ENCODE measurements at regions not wholly inside any gene's neighbourhood (a gene's known extent, or its start where the extent isn't known, plus 50 kb on each side); places are given as distances from the start of the nearest gene placed in this dataset.

DNA sequence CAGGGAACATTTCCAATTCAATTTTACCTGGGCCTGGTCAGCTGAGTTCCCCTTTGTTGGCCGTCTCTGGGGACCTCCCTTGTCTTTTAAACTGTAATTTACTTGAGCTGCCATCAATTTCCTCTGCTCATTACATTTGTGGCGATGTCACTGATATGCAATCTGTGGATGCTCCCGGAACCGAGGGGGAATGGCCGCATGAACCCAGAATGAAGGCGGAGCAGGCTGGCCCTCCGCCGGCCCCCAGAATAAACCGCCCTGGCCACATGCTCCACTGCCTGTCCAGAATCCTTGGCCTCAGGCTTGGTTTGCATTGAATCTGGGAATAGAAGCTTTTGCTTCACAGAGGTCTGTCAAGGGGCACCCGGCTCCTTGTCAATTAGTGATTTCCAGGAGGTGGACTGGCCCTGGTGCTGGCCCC lies 276.8 kb downstream of the TEX29 start:
- peak; percentile 32 for DNase-seq

DNA sequence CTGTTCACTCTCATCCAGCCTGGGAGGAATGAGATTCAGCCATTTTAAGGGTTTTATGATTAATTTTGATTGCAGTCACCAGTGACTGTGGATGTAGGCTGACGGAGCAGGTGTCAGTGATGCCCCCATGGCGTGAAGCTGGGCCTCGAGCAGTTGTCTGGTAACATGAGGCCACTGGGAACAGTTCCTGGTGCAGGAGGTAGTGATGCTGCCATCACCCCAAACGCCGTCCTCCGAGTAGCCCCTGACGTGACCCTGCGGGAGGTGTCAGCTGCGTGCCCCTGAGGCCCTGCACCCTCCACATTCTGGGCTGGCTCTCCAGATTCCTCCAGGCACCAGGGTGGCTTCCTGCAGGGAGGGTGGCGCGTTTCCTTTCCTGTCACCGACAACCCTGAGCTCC lies 277.2 kb downstream of the TEX29 start:
- DNase-seq: no peak

DNA sequence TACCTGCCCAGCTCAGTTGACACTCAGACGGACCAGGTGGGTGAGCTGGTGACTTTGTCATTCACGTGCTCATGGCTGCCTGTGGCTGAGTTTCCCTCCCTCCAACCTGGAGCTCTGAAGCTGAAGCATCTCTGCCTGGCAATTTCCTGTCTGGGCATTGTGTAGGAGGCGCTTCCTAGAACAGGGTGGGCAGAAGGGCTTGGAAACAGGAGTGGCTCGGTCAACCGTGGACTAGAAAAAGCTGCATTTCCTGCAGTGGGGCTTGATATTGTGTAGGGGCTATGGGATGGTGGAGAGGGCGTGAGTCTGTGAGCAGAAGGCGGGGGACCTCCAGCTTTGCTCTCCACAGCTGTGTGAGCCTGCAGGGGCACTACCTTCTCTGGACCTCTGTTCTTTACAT lies 278.3 kb downstream of the TEX29 start:
- DNase-seq: no peak

DNA sequence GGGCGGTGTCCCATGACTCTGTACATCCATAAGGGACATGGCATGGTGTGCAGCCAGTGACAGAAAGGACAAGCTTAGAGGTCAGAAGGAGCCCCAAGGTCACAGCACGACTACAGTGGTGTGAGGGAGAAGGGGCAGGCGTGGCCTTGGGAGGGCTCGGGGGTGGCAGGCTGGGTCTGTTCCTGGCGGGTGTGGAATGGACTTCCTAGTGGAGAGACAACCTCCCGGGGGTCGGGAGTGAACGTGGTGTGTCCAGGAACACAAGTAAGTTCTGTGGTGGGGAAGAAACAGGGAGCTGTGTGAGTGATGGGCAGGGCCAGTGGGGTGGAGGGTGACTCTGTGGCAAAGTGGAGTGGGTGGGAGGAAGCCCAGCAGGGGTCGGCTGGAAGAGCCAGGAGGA lies 279.3 kb downstream of the TEX29 start:
- DNase-seq: no peak

DNA sequence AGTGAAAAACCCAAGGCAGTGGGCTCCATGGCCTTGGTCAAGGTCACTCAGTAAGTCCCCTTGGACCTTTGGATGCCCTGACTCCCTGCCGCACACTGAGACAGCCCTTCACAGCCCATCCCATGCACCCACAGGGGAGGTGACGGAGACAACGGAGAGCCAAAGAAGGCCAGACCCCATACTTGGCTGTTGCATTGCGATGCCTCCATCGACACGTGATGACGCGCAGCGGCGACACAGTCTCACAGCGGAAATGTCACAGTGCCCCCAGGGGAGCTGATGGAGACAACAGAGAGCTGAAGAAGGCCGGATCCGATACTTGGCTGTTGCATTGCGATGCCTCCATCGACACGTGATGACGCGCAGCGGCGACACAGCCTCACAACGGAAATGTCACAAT lies 282.4 kb downstream of the TEX29 start:
- no peak for DNase-seq

DNA sequence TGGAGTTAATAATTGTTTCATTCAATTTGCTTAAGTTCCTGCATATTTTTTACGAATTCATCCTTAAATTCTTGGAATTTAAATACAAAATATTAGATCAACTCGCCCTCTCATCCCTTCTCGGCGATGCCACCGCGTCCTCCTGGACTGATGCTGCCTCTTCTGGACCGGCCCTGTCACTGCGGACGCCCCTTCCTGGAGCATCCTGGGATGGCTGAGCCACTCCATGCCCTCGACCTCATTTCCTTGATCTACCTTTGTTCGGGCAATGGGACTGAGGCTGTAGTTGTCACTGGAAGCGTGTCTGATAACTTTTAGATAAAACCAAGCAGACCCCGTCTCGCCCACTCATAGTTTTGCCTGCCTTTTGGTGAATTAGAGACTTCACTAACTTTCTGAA lies 283.7 kb downstream of the TEX29 start:
- DNase-seq: no peak

DNA sequence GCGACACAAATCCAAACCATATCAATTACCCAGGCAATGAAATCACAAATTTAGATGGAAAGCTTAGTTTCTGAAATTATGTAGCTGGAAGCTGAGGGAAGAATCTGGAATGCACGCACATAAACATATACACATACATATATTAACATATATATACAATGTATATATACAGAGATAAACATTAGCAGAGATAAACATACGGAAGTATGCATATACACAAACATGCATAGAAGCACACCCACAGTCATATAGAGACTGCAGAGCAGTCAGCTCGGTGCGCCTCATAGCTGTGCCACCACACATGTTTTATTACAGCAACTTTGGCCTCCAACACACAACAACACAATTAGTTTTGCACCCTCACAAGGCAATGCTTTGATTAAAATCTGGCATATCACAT lies 288.1 kb downstream of the TEX29 start:
- no peak for DNase-seq

DNA sequence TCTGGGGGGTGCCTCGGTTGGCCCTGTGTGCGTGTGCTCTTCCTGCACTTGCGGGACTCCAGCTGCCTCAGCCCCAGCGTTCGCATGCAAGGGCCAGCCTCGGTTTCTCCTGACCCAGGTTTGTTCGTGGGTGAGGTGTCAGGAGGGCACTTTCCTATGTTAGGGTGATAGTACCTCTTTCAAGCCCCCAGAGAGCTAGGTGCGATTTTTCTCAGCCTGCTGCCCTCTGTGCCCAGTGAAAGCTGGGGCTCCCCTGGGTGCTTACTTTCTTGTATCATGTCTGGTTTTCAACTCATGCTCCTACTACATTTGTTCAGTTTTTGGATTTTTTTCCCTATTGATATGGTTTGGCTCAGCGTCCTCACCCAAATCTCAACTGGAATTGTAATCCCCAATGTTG lies 289.2 kb downstream of the TEX29 start:
- no peak for DNase-seq

DNA sequence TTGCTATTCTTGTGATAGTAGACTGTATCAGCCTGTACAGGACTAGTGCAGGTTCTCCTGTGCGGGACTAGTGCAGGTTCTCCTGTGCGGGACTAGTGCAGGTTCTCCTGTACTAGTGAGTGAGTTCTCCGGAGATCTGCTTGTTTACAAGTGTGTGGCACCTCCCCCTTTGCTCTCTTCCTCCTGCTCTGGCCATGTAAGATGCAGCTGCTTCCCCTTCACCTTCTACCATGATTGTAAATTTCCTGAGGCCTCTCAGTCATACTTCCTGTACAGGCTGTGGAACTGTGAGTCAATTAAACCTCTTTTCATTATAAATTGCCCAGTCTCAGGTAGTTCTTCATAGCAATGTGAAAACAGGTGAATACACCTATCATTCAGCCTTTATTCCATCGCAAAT lies 289.6 kb downstream of the TEX29 start:
- peak; percentile 21 for DNase-seq

DNA sequence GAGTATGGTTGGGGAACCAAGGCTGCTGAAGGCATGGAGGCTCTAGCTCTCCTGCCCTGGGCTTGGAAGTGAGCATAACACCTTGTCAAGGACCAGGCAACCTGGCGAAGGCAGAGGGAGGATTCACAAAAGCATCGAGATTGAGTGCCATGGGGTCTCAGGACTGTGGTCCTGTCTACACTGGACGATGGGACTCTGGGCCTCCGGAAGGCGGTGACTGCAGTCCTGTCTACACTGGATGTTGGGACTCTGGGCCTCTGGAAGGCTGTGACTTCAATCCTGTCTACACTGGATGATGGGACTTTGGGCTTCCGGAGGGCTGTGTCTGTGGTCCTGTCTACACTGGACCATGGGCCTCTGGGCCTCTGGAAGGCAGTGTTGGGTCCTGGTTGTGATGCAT lies 290.4 kb downstream of the TEX29 start:
- DNase-seq: no peak

DNA sequence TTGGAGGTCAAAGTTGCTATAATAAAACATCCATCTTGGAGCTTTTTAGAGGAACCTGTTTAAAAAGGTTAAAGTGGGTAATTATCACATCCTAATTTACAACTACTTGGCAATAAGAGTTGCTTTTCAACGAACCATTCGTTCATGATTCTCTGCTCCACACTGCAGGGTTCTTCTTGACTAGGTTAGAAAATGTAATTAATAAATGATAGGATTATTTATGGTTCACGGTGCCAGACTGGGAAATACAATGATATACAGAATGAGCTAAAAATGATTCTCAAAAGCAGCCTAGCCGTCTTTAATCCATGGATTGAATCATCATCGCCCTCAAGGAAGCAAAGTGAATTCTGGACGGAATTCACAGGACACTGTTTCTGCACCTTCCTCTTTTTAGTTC lies 291.2 kb downstream of the TEX29 start:
- no peak for DNase-seq

DNA sequence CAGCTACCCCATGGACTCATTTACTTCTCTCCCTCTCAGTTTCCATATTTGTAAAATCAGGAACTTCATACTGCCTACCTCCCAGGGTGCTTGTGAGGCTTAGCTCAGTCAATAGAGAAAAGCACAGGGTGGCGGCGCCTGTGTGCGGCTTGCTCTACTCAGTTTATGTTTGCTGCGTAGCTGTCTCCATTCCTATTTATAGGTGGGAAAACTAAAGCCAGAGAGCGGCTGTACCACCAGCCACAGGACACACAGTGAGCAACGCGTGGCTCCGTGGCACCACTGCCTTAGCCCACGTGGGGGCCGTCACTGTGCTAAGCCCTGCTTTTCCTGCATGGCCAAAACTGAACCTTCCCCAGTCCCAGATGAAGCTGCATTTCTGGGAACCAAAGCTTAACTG lies 292.4 kb downstream of the TEX29 start:
- no peak for DNase-seq

DNA sequence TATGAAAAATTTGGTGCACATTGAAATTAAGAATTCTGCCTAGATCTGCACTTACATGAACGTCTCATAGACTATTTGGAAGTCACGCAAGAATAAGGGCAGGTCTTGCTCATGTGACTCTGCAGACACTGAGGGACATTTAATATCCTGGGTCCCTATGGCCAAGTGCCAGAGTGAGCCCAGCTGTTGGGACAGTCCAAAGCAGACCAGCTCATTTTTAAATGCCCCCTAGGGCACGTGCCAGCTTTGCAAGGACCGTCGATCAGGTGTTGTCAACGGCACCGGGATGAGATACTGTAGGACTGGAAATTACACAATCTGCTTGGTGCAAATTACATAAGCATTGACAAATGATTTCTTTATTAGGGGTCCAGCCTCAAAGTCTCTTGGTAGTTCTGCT lies 293.6 kb downstream of the TEX29 start:
- DNase-seq: no peak

DNA sequence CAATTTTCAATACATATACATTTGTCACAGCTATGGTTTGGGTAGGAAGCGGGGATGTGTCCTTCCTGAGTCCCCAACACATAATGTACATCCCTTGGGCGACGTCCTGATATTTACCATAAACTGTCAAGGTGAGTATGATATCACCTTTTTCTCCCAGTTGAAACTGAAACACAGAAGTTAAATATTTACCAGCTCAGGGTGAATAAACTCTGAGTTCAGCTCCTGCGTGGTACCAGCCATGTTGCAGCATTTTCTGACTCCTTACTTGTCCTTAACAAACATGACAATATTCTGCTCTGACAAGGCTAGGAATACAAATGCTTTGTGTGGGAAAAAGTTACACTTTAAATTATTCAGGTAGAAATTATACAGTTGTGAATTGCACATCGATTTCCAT lies 294.2 kb downstream of the TEX29 start:
- no peak for DNase-seq

DNA sequence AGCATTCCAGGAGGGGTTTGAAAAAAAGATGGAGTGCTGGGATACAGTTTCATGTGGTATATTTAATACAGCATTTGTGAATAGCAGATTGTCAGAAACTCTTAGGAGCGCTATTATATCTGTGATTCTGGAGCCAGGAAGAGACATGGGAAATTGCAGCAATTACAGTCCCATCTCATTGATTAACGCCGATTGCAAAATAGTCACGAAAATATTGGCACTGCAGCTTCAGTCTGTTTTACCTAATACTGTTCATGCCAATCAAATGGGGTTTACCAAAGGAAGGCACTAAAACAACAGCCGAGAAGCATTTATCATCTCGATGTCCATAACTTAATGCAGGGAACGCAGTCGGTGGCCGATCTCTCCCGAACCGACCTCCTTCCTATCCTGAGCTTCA lies 295.8 kb downstream of the TEX29 start:
- no peak for DNase-seq

DNA sequence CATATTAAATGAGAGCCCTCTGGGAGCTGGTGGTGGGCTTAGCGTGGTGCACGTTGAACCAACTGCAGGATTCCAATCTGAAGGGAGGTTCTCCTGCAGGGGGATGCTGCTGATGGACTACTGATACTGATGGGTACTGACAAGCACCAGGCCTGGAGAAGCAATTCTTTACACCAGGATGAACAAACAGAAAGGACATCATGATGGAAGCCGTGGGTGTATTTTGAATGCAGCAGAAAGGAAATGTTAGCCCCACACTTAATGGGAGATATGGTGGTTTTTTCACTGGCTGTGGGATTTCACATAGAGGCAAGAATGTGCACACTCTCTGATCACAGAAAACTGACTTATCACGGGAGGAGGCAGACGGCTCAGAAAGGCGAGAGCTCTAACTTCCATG lies 299.7 kb downstream of the TEX29 start:
- DNase-seq: no peak

DNA sequence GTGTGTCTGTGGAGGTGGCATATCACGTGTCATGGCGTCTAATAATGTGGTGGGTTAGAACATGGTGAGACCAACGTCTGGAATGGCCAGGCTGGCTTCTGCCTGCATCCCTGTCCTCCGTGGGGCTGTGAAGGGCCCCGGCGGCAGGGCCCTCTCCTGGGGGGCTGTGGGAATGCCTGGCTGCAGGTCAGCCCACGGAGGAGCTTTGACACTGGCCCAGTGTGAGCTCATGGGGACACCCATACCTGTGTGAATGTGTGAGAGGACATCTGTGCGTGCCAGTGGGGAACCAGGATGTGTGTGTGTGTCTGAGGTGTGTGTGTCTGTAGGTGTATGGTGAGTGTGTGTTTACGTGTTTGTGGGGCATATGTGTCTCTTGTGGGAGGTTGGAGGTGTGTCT lies 300.1 kb downstream of the TEX29 start:
- DNase-seq: no peak

DNA sequence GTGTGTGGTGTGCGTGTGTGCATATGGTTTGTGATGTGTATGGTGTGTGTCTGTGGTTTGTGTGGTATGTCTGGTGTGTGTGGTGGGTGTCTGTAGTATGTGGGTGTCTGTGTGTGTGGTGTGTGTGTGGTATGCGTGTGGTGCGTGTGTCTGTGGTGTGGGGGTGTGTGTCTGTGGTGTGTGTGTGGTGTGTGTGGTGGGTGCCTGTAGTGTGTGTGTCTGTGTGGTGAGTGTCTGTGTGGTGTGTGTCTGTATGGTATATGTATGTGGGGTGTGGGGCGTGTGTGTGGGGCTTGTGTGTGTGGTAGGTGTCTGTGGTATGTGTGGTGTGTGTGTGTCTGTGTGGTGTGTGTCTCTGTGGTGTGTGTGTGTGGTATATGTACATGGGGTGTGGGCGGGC lies 300.7 kb downstream of the TEX29 start:
- no peak for DNase-seq

DNA sequence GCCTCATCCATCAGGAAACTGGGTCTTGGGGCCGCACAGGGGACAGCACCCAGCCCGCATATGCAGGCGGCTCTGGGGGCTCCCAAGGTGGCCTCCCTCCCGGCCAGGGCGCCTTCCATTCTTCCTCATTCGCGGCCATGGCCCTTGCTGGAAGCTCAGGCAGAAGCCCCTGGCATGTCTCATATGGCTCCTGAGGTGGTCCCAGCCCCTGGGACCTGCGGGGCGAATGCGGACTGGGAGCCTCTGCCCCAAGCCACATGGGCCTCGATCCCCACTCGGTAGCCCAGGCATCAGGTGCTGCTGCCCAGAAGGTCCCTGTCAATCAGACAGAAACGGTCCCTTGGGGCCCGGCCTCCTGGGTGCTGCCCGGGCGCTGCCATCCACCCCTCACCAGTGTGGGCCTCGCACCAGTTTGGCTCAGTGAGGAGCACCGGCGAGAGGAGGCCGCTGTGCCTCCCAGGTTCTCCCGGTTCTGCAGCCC lies 301.6 kb downstream of the TEX29 start:
- DNase-seq: no peak

DNA sequence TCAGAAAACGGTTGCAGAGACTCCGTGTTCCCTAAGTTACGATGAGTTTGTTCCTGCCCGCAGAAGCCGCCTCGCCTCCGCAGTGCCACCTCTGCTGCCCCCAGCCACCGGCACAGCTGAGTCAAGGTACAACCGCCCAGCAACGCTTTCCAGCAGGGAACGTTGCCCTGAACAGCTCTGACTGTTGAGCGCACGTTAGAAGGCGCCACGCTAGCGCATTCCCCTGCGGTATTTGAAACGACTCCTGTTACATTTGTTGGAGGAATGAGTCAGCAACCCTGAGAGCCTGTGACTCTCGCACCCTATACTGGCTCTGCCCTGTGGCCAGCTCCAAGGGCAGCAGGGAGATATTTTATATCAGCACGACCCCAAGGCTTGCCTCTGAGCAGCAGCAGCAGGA lies 302.8 kb downstream of the TEX29 start:
- no peak for DNase-seq

DNA sequence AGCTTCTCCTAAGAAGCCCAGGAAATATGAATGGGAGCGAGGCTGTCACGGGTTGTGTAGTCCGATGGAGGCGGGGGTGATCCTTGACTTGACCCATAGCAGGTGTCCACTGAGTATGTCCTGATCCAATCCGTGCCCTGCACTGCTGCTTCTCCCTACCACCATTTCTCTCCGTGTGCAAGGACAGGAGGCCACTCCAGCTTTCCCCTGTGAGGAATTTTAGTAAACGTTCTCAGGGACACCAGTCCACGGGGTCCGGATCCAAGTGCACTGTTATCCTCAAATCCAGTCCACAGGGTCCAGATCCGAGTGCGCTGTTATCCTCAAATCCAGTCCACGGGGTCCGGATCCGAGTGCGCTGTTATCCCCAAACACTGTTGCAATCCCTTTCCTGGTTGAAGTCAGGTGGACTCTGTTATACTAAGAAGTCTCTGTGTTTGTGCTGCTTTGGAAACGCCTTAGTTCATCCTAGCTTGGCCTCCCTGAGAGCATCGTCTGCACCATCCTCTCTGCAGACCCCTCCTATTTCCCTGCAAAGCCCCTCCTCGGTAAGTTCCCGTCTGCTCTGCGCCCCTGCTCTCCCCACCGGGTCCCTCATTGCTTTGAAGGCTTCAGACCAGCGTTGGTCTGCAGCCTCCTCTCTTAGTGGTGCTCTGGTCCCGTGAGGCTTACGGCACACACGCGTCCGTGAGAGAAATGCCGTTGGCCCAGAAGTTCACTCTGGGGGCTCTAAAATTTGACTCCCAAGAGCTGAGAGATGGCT lies 303.5 kb downstream of the TEX29 start:
- DNase-seq: no peak

DNA sequence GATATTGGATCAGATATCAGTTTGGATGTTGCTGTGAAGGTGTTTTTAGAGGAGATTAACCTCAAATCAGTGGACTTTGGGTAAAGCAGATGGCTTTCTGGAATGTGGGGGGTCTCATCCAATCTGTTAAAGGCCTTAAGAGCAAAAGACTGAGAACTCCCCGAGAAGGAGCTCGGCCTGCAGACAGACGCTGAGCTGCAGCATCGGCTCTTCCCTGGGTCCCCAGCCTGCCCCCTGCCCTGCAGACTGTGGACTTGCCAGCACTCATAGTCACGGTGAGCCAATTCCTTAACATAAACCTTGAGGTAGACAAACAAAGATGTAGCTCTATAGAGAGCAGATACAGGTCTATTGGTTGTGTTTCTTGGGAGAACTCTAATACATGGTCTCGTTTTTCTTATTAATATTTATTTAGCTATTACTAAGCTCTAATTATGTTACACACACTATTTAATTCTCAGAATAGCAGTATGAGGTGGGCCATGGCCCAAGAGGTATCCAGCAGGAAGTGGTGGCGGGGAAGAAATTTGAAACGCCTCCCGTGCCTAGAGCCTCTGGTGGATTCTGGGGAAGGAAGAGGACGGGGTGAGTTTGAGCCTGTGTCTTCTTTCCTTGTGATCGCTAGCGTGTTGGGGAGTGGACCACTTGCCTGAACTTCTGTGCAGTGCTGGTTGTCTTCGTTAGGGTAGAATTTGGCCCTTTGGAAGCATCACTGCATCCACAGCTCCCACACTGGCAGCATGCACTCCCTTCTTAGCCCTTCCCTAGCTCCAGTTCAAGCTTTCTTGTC lies 305.3 kb downstream of the TEX29 start:
- DNase-seq: no peak

DNA sequence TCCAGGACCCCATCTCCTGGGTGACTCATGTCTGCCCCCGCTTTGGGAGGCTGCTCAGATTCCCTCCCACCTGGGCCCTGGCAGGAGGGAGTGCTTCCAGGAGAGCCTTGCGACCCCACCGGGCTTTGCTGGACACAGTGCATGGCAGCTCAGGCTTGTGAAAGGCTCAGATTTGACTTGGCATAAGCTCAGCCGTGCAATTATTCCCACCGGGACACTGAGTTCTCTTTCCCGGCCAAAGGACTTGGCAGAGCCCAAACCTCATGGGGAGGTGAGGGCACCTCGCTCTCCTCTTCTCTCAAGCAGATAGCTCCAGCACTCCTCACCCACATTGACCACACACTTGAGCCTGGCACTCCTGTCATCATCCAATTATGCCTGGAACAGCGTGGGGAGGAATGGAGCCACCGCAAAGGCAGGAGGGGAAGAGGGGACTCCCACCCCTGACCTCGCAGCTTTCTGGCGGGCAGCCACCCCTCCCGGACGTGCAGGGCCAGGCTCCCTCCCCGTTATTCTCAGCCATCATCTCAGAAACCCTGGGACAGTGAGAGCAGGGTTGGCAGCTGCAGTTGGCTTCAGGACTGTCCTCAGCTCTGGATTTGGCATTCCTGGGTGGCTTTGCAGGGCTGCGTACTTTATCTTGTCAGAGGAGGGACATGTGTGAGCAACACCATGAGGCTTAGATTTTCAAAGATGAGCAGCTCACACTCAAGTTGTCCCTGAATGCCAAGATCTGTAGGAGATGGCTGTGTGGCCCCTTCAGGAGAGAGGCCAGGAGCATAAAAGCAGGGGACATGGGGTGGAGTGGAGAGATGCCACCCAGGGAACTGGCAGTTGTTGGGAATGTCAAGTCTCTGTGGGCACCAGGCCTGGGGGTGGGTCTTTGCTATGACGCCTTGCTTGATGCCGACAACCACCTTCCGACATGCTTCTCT lies 306.2 kb downstream of the TEX29 start:
- no peak for DNase-seq
